ENCODE measurements at regions not wholly inside any gene's neighbourhood (a gene's known extent, or its start where the extent isn't known, plus 50 kb on each side); places are given as distances from the start of the nearest gene placed in this dataset.

DNA sequence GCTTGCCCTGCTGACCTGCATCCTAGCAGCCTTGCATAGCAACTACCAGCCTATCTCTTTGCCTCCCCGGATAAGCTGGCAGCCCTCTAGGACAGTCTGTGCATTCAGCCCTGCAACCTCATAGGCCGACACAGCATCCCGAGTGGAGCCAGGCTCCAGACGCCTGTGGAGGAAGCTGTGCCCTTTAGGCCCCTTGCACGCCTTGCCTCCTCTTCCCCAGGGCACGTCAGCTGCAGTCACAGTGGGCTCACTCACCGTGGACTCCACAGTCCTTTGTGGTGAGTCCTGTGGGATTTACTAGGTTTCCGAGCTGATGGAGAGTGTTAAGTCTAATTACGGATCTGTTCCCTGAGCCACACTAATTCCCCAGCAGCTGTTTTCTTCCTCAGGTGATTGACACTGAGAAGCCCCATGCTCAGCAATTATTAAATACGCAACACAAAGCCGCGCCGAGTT, 540.0 kb downstream of the TCERG1L start:
- DNase-seq (ENCODE audit: low read depth) = no peak
- Histone ChIP-seq H3K27me3 (ENCODE audit: control insufficient read depth, insufficient read depth, low read length) (no peaks in the 10 kb centered on the region), H3K36me3 (ENCODE audit: control insufficient read depth, insufficient read depth, low read length) (no peaks in the 10 kb centered on the region), H3K4me3 (ENCODE audit: low read depth, low read length) (no peak overlapping the region)
- TF ChIP-seq CTCF (IDR thresholded peaks at IDR 0.05; ENCODE audit: insufficient read depth, low read length, poor library complexity, severe bottlenecking) = no peak

DNA sequence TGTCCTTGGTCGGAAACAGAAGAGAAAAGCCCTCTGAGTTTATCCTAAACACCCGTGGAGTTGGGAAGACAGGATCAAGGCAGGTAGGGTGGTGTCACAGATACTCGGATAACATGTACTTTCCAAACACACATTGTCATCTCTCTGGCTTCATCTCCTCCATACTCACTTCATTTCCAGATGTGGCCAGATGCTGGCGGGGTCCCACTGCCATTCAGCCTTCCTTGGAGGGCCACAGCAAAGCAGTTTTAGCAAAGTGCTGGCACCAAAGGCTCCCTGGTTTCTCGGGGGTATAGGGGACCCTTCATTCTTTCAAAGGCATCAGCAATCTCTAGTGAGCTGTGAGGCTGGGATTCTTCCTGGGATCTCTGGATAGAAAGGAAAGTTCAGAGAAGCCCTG, 539.5 kb downstream of the TCERG1L start:
- no peaks in the 10 kb centered on the region for H3K36me3 ChIP-seq (ENCODE audit: control insufficient read depth, insufficient read depth, low read length)
- H3K4me3 ChIP-seq (ENCODE audit: low read depth, low read length) = no peak overlapping the region
- no peak for DNase-seq (ENCODE audit: low read depth)
- no peaks in the 10 kb centered on the region for H3K27me3 ChIP-seq (ENCODE audit: control insufficient read depth, insufficient read depth, low read length)
- no peak for TF ChIP-seq CTCF (IDR thresholded peaks at IDR 0.05; ENCODE audit: insufficient read depth, low read length, poor library complexity, severe bottlenecking)

GRCh38 chr10:130772676-130773075, 538.8 kb downstream of the TCERG1L start:
- H3K27me3 ChIP-seq (ENCODE audit: control insufficient read depth, insufficient read depth, low read length) = no peaks in the 10 kb centered on the region
- TF ChIP-seq CTCF (IDR thresholded peaks at IDR 0.05; ENCODE audit: insufficient read depth, low read length, poor library complexity, severe bottlenecking) = no peak
- no peak overlapping the region for H3K4me3 ChIP-seq (ENCODE audit: low read depth, low read length)
- no peaks in the 10 kb centered on the region for H3K36me3 ChIP-seq (ENCODE audit: control insufficient read depth, insufficient read depth, low read length)
- no peak for DNase-seq (ENCODE audit: low read depth)

DNA sequence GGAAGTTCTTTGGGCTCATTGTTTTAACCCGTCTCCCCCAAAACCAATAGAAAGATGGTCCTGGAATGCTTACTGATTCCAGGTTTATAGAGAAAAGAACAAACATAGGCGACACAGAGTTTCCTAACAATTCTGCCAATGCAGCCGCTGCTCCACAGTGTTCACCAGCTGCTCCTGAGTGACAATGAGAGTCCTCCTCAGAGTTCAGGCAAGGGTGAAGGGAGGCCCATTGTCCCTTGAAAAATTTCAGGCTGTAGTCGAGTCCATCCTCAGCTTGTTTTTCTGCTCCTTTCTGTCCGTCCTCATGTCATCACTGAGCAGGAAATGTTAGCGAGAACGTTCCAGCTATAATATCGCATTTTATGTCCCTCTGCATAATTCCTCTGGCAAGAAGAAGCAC, 537.6 kb downstream of the TCERG1L start:
- Histone ChIP-seq H3K36me3 (ENCODE audit: control insufficient read depth, insufficient read depth, low read length) (no peaks in the 10 kb centered on the region), H3K4me3 (ENCODE audit: low read depth, low read length) (no peak overlapping the region), H3K27me3 (ENCODE audit: control insufficient read depth, insufficient read depth, low read length) (no peaks in the 10 kb centered on the region)
- DNase-seq (ENCODE audit: low read depth) = no peak
- TF ChIP-seq CTCF (IDR thresholded peaks at IDR 0.05; ENCODE audit: insufficient read depth, low read length, poor library complexity, severe bottlenecking) = no peak

DNA sequence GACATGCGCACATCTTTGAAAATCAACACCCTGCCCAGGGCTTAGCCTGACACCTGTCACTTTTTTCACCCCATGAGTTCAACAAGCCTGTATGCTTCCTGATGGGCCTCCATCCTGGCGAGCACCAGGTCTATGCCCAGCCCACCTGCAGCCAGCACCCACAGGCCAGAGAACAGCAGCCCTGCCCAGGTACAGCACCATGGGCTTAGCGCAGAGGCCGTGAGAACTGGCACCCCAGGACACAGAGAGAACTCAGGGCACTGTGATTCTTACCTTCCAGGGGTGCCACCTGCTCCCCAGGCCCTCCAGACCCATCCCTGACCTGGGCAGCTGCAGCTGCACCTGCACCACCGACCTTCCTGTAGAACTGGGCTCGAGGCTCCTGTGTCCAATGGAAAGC, 536.6 kb downstream of the TCERG1L start:
- no peaks in the 10 kb centered on the region for H3K27me3 ChIP-seq (ENCODE audit: control insufficient read depth, insufficient read depth, low read length)
- no peak for DNase-seq (ENCODE audit: low read depth)
- no peak for TF ChIP-seq CTCF (IDR thresholded peaks at IDR 0.05; ENCODE audit: insufficient read depth, low read length, poor library complexity, severe bottlenecking)
- no peaks in the 10 kb centered on the region for H3K36me3 ChIP-seq (ENCODE audit: control insufficient read depth, insufficient read depth, low read length)
- no peak overlapping the region for H3K4me3 ChIP-seq (ENCODE audit: low read depth, low read length)

GRCh38 chr10:130775311-130775710, 536.2 kb downstream of the TCERG1L start:
- TF ChIP-seq CTCF (IDR thresholded peaks at IDR 0.05; ENCODE audit: insufficient read depth, low read length, poor library complexity, severe bottlenecking) = no peak
- H3K4me3 ChIP-seq (ENCODE audit: low read depth, low read length) = no peak overlapping the region
- H3K36me3 ChIP-seq (ENCODE audit: control insufficient read depth, insufficient read depth, low read length) = no peaks in the 10 kb centered on the region
- H3K27me3 ChIP-seq (ENCODE audit: control insufficient read depth, insufficient read depth, low read length) = no peaks in the 10 kb centered on the region
- DNase-seq (ENCODE audit: low read depth) = no peak
